ENCODE measurements at regions not wholly inside any gene's neighbourhood (a gene's known extent, or its start where the extent isn't known, plus 50 kb on each side); places are given as distances from the start of the nearest gene placed in this dataset.

GRCh38 chr13:33462109-33462508 lies 176.6 kb upstream of the STARD13 start:
- Histone ChIP-seq H3K9me3 (ENCODE audit: control insufficient read depth in 4 of 4, low read length in 3 of 4) (no peaks in the 10 kb centered on the region), H3K9ac (ENCODE audit: low read depth in 1 of 2, low read length in 2 of 2) (no peak overlapping the region), H3K36me3 (ENCODE audit: control insufficient read depth in 4 of 4, insufficient read depth in 3 of 4, low read depth in 1 of 4, low read length in 3 of 4) (no peaks in the 10 kb centered on the region), H3K27ac (ENCODE audit: low read depth in 1 of 2, low read length in 2 of 2) (no peak overlapping the region), H3K4me1 (ENCODE audit: control insufficient read depth in 4 of 4, insufficient read depth in 4 of 4, low read length in 3 of 4) (no peaks in the 10 kb centered on the region), H3K4me3 (ENCODE audit: low read depth in 1 of 3, low read length in 3 of 3) (no peak overlapping the region), H3K27me3 (ENCODE audit: control insufficient read depth in 4 of 4, insufficient read depth in 4 of 4, low read length in 3 of 4) (no peaks in the 10 kb centered on the region)
- TF ChIP-seq ATF3 (IDR thresholded peaks at IDR 0.05) (no peak), NR2F2 (IDR thresholded peaks at IDR 0.05) (no peak), JUND (IDR thresholded peaks at IDR 0.05) (no peak), FOXA1 (IDR thresholded peaks at IDR 0.05) (no peak), ZBTB33 (IDR thresholded peaks at IDR 0.05) (no peak), MAX (IDR thresholded peaks at IDR 0.05) (no peak), EGR1 (IDR thresholded peaks at IDR 0.05; ENCODE audit: low read depth in 2 of 2) (no peak), FOXA2 (IDR thresholded peaks at IDR 0.05) (no peak)
- TF ChIP-seq, protein P1, sequence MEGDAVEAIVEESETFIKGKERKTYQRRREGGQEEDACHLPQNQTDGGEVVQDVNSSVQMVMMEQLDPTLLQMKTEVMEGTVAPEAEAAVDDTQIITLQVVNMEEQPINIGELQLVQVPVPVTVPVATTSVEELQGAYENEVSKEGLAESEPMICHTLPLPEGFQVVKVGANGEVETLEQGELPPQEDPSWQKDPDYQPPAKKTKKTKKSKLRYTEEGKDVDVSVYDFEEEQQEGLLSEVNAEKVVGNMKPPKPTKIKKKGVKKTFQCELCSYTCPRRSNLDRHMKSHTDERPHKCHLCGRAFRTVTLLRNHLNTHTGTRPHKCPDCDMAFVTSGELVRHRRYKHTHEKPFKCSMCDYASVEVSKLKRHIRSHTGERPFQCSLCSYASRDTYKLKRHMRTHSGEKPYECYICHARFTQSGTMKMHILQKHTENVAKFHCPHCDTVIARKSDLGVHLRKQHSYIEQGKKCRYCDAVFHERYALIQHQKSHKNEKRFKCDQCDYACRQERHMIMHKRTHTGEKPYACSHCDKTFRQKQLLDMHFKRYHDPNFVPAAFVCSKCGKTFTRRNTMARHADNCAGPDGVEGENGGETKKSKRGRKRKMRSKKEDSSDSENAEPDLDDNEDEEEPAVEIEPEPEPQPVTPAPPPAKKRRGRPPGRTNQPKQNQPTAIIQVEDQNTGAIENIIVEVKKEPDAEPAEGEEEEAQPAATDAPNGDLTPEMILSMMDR (IDR thresholded peaks at IDR 0.05; ENCODE audit: low read depth, low read length, missing input control), result no peak
- WGBS, result 73% methylated on average over 4 of the region's 4 CpGs
- no peak for DNase-seq (ENCODE audit: low spot score)

DNA sequence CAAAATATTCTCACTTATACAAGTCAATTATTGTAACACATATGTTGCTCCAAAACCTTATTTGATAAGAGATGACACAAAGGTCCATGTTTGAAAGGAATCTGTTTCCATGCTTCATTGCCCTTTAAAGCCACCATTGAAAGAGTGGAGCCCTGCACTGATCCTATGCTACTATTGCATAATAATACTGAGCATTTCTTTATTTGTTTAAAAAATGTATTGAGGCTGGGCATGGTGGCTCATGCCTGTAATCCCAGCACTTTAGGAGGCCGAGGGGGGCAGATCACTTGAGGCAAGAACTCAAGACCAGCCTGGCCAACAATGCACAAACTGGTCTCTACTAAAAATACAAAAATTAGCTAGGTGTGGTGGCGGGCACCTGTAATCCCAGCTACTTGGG lies 178.8 kb upstream of the STARD13 start:
- no peak for TF ChIP-seq TAF1 (conservative IDR thresholded peaks at IDR 0.05)
- no peak for TF ChIP-seq GABPA (IDR thresholded peaks at IDR 0.05 in 1 of 2, conservative IDR thresholded peaks at IDR 0.05 in 1 of 2)
- no peak for TF ChIP-seq FOXA1 (IDR thresholded peaks at IDR 0.05)
- TF ChIP-seq NR2F2 (IDR thresholded peaks at IDR 0.05), result no peak
- no peak for DNase-seq (ENCODE audit: low spot score)
- Histone ChIP-seq H3K4me3 (ENCODE audit: low read depth in 1 of 3, low read length in 3 of 3) (no peak overlapping the region), H3K4me1 (ENCODE audit: control insufficient read depth in 4 of 4, insufficient read depth in 4 of 4, low read length in 3 of 4) (no peaks in the 10 kb centered on the region), H3K36me3 (ENCODE audit: control insufficient read depth in 4 of 4, insufficient read depth in 3 of 4, low read depth in 1 of 4, low read length in 3 of 4) (no peaks in the 10 kb centered on the region), H3K27me3 (ENCODE audit: control insufficient read depth in 4 of 4, insufficient read depth in 4 of 4, low read length in 3 of 4) (no peaks in the 10 kb centered on the region), H3K27ac (ENCODE audit: low read depth in 1 of 2, low read length in 2 of 2) (no peak overlapping the region), H3K9me3 (ENCODE audit: control insufficient read depth in 4 of 4, low read length in 3 of 4) (no peaks in the 10 kb centered on the region), H3K9ac (ENCODE audit: low read depth in 1 of 2, low read length in 2 of 2) (no peak overlapping the region)
- 72% methylated on average over 2 of the region's 2 CpGs for WGBS

- WGBS, result 91% methylated on average over 2 of the region's 2 CpGs
- Histone ChIP-seq H3K27me3 (ENCODE audit: control insufficient read depth in 4 of 4, insufficient read depth in 4 of 4, low read length in 3 of 4) (no peaks in the 10 kb centered on the region), H3K4me3 (ENCODE audit: low read depth in 1 of 3, low read length in 3 of 3) (no peak overlapping the region), H3K36me3 (ENCODE audit: control insufficient read depth in 4 of 4, insufficient read depth in 3 of 4, low read depth in 1 of 4, low read length in 3 of 4) (no peaks in the 10 kb centered on the region), H3K4me1 (ENCODE audit: control insufficient read depth in 4 of 4, insufficient read depth in 4 of 4, low read length in 3 of 4) (no peaks in the 10 kb centered on the region), H3K27ac (ENCODE audit: low read depth in 1 of 2, low read length in 2 of 2) (no peak overlapping the region), H3K9me3 (ENCODE audit: control insufficient read depth in 4 of 4, low read length in 3 of 4) (no peaks in the 10 kb centered on the region), H3K9ac (ENCODE audit: low read depth in 1 of 2, low read length in 2 of 2) (no peak overlapping the region)
- TF ChIP-seq, protein P1 (IDR thresholded peaks at IDR 0.05; ENCODE audit: low read depth, low read length, missing input control), result no peak
- no peak for TF ChIP-seq RAD21 (IDR thresholded peaks at IDR 0.05)
- no peak for TF ChIP-seq MAX (IDR thresholded peaks at IDR 0.05)
- no peak for TF ChIP-seq GABPA (IDR thresholded peaks at IDR 0.05 in 1 of 2, conservative IDR thresholded peaks at IDR 0.05 in 1 of 2)
- TF ChIP-seq JUND (IDR thresholded peaks at IDR 0.05), result no peak
- TF ChIP-seq SP1 (IDR thresholded peaks at IDR 0.05), result no peak
- no peak for TF ChIP-seq YY1 (IDR thresholded peaks at IDR 0.05)
- no peak for TF ChIP-seq FOXA1 (IDR thresholded peaks at IDR 0.05)
- no peak for TF ChIP-seq TAF1 (conservative IDR thresholded peaks at IDR 0.05)
- DNase-seq (ENCODE audit: low spot score), result no peak
Measured at GRCh38 chr13:33466262-33466661, 180.7 kb upstream of the STARD13 start.
